Gastroesophageal sphincter (tissue), 3 donors: ENCODE measurements at regions not wholly inside any gene's neighbourhood (a gene's known extent, or its start where the extent isn't known, plus 50 kb on each side); places are given as distances from the start of the nearest gene placed in this dataset.

Experiments
- EP300 ChIP-seq: sonication (generic); formaldehyde crosslinking; IDR thresholded peaks from one replicate; pipeline ENCODE4 v1.6.1; 2017; ENCODE audit warnings: antibody characterized with exemption, mild to moderate bottlenecking
- POLR2A ChIP-seq, 2 donors: fragments of 450-650 bp; IDR thresholded peaks; one replicate each; pipeline ENCODE4 v1.6.1; 2017; ENCODE audit warnings: antibody characterized with exemption in 2 of 2, mild to moderate bottlenecking in 2 of 2, moderate library complexity in 1 of 2
- POLR2AphosphoS5 ChIP-seq: sonication (generic); formaldehyde crosslinking; IDR thresholded peaks from one replicate; pipeline ENCODE4 v1.6.1; 2017; ENCODE audit warnings: antibody characterized with exemption
- TF ChIP-seq, protein P1 (sequence below), 4 experiments: fragments of 200-600 bp in 2 of 4; fragments of 450-650 bp in 2 of 4; sonication (generic) in 1 of 4; IDR thresholded peaks; one replicate each; pipeline ENCODE4 v1.5.1; 2017 to 2019; ENCODE audit warnings: antibody characterized with exemption in 4 of 4, mild to moderate bottlenecking in 2 of 4, moderate library complexity in 2 of 4

DNA sequence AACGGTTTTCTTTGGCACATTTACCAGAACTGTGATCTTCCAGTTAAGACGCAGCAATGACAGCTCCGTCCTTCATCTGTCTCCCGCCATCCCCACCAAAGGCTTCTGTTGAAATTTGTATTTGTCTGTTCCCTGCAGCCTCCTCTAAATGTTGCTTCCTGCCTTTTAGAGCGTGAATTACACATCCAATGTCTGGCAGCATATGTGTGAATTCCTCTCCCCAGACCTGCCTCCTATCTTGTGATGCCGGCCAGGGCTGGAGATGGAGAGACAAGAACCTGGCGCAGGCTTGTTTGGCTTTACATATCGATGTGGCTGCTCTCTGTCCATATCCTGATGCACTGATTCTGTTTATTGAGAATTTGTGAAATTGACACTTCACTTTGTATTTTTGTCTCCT lies 738.4 kb upstream of the TMEM132C start:
- TF ChIP-seq, protein P1, sequence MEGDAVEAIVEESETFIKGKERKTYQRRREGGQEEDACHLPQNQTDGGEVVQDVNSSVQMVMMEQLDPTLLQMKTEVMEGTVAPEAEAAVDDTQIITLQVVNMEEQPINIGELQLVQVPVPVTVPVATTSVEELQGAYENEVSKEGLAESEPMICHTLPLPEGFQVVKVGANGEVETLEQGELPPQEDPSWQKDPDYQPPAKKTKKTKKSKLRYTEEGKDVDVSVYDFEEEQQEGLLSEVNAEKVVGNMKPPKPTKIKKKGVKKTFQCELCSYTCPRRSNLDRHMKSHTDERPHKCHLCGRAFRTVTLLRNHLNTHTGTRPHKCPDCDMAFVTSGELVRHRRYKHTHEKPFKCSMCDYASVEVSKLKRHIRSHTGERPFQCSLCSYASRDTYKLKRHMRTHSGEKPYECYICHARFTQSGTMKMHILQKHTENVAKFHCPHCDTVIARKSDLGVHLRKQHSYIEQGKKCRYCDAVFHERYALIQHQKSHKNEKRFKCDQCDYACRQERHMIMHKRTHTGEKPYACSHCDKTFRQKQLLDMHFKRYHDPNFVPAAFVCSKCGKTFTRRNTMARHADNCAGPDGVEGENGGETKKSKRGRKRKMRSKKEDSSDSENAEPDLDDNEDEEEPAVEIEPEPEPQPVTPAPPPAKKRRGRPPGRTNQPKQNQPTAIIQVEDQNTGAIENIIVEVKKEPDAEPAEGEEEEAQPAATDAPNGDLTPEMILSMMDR (IDR thresholded peaks at IDR 0.05) = no peak
- no peak for TF ChIP-seq POLR2AphosphoS5
- no peak for TF ChIP-seq EP300
- no peak for TF ChIP-seq POLR2A (IDR thresholded peaks at IDR 0.05)
